Activated CD4-positive, alpha-beta T cell treated with anti-CD3 and anti-CD28 coated beads, Interleukin-10, Interleukin-2, amounts not matched to agents 100 ng/mL and 50 ng/mL, durations not matched to agents 16 hours and 8 hours (primary cell): ENCODE measurements at regions not wholly inside any gene's neighbourhood (a gene's known extent, or its start where the extent isn't known, plus 50 kb on each side); places are given as distances from the start of the nearest gene placed in this dataset.
A peak's percentile ranks its signal among the peaks of the same experiment; 100 is the strongest.

Experiments used
- DNase-seq: peaks from one replicate; pipeline ENCODE4 v3.0.0-alpha.2; 2020

DNA sequence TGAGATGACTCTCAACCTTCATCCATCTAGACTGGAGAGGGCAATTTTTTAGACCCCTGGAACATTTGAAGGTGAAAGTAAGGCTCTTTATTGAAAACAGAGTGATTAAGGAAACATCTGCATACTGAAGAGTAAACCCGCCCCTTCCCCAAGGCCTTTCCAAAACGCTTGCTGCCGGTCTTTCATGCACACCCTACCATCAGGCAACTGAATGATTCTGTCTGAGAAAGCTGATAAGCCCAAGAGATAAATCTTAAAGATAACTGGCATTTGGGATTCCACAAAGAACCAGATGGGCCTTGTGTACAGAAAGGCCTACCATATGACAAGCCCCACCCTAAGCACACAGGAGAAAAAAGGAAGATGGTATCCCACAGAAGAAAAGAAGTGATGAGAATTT lies 54.4 kb upstream of the PIK3R1 start:
- DNase-seq: no peak

DNA sequence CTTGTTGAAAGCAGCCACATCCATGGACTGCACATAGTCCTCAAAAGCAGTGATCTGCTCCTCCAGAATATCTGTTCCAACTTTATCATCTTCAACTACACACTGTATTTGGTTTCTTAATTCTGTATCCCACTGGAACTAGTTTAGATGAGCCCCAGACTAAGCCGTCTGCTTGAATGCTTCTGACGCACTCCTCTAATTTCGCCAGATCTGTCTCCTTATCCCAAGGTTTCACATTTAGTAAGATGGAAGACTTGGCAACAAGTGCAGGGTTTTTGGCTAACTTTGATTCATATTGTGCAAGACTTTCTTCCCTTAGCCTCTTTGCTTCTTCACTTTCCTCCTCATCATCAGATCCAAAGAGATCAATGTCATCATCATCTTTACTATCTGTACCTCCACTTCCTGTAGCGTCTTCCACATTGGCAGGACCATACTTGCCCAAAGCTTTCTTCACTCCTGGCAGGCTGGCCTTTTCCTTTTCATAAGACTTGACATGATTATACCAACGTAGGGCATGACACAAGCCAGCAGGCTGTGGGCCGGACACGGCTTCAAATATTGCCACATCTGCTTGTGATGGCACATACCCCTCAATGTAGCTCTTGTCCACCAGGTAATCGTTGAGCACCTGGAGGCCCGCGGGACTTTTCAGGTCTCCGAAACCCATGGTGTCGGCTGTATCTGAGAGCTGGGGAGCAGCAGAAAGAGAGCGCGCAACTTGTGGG lies 56.2 kb upstream of the PIK3R1 start:
- no peak for DNase-seq

DNA sequence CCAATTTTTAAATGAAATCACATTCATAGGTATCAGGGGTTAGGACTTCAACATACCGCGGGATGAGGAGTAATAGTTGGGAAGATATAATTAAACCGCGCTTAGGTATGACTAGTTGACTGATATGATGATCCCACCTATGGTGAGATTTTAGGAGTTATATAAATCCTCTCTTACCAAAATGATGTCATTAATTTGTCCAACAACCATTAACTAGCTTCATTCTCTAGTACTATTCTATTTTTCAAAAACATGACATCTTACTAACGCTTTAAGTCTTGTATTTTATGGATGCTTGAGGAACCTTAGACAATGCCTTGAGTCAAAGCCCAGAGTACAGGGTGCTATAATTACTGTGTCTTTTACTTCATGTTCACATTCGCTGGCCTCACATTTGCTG lies 59.6 kb upstream of the PIK3R1 start:
- no peak for DNase-seq

DNA sequence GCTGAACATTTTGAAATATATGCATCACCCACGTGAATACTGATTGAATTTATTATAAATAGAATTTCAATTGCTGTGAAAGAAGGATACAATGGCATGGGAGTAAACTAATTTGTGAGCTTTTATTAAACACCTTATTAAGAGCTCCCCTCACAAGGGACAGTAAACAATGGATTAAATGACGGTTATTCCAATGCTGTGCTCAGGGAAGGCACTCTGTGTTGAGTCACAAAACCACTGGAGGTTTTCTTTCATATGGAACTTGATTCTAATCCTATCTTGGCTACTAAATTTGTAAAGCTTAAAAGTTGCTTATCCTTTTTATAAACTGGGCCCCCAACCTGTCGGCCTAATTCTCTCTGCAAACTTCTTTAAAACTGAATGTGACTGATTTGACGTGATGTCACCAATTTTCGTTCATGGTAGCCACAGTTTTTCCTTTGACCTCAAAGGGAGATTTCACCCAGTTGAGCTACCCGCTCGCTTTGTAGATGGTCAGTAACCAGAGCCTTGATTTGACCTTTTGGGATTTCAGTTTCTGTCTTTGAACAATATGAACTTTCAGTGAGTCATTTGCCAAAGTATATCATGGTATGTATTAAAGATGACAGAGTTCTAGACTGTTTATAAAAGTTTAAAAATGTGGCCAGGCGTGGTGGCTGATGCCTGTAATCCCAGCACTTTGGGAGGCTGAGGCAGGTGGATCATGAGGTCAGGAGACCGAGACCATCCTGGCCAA lies 61.3 kb upstream of the PIK3R1 start:
- DNase-seq: no peak

DNA sequence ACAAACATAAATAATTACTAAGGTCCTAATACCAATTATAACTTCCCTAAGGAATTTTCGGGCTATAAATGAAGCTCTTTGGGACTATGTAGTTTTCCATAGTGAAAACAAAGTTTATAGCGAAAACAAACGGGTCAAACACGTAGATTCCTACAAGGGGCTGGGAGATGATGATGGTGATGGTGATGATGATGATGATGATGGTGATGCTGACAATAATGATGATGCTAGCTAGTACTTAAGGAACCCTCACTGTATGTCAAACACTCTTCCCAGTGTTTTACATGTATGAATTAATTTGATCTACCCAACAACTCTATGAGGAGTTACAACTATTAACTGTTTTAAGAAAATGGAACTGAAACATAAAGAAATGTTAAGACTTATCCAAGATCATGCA lies 63.7 kb upstream of the PIK3R1 start:
- no peak for DNase-seq

DNA sequence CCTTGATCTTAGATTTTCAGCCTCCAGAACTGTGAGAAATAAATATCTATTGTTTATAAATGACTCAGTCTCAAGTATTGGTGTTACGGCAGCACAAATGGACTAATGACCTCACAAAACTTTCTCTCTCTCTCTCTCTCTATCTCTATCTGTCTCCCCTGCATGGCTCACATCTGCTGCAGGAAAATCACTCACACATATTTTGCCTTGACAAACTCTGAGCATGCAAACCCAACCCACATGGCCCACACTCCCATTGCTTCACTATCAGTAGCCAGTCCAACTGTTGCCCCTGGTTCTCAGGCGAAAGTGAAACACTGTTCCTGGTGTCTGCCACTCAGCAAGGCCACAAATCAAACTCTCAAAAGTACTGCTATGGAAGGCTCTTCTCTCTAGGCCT lies 66.4 kb upstream of the PIK3R1 start:
- DNase-seq: no peak

DNA sequence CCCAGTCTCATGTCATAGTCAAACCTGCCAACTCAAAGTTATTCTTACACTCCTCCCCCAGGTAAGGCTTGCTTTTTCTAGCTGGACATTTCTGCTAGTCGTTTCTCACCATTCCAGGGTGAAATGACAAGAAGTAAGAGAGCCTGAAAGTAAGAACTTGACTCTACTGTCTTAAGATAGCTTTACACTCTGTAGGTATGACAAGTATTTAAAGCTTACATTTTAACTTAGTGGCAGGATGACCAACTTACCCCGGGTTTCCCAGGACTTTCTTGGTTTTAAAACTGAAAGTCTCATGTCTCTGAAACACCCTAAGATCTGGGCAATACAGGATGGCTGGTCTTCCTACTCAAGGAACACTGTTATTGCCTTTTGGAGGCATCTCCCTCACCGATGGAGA lies 67.5 kb upstream of the PIK3R1 start:
- DNase-seq: no peak

DNA sequence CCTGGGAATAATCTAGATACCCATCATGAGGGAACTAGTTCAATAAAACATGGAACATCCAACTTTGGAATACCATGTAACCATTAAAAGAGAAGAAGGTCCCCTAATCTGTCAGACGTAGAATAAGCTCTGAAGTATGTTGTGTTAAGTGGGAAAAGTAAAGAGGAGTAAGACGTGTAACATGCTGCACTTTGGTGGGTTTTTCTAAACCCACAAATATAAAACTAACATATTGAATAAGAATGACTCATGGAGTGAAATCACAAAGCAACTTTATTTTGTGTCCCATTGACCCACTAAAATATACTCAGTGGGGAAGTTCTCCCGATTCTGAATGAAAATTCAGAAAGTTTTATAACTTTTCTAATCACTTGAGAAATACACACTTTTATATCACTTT lies 67.9 kb upstream of the PIK3R1 start:
- no peak for DNase-seq

DNA sequence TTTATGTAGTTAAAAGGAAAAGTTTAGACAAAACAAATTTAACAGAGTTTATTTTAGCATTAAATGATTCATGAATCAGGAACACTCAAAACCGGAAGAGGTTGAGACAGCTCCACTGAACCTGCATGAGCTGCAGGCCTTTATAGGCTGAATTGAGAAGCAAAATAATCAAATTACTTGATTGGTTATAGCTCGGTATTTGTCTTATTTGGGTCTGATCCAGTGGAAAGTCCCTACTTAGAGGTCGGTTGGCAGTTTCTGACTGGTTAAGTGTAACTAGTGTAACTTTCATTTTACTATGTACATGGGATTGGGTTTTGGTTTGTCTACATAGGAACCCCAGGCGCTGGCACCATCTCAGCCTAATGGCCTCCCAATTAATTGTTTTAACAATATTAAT lies 74.1 kb upstream of the PIK3R1 start:
- DNase-seq: peak; percentile 42

DNA sequence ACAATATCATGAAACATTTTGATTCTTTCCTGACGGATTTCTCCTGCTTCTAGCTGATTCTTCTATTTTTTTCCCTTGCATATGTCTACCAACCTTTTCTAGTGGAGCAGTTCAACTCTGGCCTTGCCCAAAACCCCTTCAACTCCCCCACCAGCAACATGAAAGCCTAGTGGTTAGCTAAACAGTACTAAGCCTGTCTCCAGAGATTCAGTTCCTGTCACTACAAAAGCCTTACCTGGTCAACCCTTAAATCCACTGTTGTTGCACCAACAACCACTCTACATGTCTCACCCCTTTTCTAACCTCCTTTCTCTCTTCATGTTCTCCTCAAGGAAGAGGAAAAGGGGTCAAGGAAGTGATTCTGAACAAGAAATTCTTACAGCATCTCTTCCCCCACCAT lies 74.8 kb upstream of the PIK3R1 start:
- DNase-seq: no peak

DNA sequence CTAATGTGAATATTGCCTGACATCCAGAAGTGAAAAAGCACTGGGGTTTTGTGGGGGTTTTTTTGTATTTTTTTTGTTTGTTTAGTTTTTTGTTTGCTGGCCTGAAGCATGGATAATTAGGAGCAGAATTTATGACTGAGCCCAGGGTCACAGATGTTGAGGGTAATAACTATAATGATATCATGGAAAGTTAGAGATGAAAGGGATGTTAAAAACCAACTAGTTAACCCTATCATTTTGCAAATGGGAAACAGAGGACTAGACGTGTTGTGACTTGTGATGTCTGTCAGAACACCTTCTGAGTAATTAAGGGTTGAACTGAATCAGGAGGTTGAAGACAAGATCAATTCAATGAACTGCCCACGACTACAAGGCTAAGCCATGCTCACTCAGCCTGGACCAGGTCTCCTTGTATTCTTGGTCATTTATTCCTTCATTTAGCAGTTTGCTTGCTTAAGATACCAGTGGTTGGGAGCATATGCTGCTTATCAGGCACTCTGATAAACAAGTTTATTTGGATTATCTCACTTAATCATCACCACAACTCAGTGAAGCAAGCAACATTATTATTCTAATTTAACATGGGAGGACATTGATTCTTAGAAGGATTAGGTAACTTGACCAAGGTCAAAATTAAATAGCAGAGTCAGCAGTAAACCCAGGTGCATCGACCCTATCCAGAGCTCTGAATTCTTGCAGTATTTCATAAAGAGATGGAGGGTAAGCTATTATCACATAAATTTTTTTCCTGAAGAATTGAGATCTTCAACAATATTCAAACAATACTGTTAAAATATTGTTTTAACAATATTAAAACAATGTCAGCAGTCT lies 75.7 kb upstream of the PIK3R1 start:
- no peak for DNase-seq

DNA sequence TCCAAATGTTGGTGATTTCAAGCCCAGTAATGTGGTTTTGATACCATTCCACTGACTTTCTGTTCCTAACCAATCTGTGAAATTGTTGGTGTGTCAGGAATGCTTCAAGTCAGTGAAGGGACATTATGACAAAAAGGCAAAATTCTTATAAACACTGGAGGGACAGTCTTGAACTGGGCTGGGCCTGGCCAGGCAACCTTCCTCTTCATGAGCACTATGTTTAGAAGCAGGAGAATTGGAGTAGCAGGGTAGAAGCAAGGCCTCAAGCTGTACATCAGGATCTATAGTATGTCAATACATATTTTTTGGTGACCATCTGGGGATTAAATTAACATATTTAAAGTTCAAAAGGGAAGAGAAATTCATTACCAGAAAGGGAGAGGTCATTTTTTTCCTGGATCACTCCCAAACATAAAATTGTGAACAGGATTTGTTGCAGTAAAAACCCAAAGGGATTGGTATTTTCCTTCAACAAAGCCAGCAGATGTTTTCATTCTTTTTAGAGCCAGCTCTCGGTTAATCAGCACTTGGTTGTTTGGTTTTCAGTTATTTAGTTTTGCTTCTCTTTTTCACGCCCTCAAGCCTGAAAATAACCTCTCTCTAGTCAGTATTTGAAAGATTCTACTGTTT lies 77.9 kb upstream of the PIK3R1 start:
- DNase-seq: no peak

DNA sequence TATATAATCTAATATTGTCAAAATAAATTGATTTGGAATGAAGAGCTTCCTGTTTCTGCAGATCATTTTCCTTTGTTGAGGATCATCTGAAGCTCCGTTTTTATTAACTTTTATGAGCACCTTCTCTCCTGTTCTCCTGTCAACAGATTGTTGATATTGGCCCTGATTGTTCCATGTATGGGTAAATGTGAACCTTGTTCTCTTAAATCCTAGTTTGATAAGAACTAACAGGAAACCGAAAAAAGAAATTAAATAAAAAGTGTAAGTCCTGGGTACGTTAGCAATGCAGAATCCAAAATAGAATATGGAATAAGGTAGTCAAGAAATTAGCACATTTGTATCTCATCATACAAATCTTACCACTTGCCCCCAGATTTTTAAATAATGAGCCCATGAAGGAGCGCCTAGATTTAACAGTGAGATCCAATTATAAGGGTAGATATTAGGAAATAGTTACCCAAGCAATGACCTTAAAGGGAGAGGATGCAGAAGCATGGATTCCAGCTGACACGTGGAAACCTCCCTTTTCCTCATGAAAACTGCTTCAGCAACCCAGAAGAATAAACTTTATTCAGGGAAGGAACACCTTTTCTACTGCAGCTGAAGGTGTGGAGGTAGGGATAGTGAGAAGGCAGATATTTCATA lies 80.8 kb upstream of the PIK3R1 start:
- DNase-seq: no peak

DNA sequence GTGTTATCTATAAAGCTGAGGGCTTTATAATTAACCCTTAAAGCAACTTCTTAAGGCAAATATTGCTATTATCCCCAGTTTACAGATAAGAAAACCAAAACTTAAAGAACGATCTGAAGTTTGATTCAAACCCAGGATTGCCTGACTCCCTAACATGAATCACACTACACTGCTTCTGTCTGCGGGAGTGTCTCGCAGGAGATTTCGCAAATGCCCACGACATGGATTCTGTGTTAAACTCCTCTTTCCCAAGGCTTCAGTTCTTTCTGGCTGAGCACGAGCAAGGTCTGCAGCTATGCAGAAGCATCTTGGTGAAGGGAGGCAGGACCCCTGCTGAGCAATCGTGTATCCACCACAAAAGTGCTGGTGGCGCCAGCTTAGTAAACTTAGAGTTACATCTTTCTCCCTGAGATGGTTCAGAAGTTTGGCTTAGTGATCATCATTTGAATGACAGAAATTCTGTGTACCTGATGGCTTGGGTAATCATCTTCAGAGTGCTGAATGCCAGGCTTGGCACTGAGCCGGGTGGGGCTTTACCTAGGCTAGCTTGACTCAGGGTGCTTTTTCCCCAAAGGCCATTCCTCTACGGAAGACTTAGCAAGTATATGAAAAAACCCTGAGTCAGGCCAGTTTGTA lies 81.4 kb upstream of the PIK3R1 start:
- DNase-seq: no peak

DNA sequence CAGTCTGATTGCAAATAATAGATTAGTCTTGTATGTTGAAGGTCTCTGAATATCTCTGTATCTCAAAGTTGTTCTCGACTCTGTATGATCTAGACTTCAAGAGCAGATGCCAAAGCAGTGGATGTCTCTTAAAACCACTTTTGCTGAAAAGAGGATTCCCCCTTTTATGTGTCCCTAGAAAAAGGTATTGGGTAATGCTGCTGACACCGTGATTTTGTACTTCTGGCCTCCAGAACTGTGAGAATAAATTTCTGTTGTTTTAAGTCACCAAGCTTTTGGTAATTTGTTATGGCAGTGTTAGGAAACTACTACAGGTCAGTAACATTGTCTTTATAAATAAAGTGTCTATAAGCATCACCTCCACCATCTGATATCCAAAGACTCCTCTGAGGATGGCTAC lies 85.3 kb upstream of the PIK3R1 start:
- DNase-seq: no peak

DNA sequence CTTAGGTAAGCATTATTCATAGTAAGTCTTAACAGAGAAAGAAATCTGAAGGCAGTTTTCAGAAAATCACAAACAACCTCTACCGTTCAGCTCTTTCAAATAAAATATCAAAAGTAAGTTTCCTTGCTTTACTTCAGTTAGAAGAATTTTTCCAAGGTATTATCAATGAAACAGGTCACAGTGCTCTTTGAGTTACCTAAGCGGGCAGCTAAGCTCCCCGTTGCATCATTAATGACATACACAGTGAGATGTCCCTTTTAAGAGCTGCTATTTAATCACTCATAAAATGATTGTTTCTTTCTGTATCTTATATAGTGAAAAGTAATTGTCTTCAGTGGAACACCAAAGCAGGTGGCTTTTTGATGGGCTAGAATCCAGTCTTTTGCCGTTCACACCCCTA lies 86.2 kb upstream of the PIK3R1 start:
- no peak for DNase-seq

DNA sequence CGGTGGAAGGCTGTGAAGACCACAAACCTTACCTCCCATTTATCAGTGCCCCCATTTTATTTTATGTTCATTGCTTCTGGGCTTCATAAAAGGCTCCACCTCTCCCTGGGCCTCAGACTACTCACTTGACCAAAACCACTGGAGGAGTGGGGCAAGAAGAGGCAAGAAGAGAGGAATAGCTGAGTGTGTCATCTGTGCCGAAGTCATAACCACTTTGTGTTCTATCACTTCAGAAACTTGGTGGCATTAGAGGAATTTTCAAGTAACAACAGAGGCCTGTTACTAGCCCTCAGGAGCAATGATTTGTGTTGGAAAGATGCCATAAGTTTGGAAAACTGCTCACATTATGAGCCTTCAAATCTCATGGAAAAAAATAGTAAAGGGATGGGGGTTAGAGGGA lies 88.7 kb upstream of the PIK3R1 start:
- no peak for DNase-seq

DNA sequence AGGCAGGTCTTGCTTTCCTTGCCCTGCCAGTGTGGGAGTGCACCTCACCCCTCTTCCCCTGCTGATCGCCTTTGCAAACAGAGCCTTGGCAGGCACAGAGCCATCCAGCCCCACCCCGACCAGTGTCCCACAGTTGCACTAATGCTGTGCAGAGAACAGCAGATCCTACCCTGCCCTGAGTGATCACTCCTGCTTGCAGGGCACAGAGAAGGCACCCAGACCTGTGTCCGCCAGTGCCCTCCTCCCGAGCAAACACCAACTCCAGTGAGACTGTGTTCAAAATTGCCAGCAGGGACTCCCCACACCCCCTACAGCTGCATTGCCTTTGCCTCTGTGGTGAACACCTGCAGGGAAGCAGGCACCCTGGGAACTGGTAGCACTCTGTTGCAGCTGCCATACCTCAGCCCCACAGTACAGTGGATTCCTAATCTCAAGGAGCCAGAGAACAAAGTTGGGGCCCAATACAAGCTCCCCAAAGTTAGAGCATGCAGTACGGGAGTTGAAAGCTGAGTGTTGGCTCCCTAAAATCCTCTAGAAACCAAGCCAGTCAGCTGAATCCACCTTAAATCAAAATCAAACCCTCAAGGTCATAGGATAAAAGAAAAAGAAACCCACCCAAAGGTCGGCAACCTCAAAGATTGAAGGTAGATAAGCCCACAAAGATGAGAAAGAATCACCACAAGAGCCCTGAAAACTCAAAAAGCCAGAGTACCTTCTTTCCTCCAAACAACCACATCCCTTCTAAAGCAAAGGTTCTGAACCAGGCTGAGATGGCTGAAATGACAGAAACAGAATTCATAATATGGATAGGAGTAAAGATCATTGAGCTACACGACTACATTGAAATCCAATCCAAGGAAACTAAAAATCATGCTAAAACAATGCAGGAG lies 92.9 kb upstream of the PIK3R1 start:
- no peak for DNase-seq

DNA sequence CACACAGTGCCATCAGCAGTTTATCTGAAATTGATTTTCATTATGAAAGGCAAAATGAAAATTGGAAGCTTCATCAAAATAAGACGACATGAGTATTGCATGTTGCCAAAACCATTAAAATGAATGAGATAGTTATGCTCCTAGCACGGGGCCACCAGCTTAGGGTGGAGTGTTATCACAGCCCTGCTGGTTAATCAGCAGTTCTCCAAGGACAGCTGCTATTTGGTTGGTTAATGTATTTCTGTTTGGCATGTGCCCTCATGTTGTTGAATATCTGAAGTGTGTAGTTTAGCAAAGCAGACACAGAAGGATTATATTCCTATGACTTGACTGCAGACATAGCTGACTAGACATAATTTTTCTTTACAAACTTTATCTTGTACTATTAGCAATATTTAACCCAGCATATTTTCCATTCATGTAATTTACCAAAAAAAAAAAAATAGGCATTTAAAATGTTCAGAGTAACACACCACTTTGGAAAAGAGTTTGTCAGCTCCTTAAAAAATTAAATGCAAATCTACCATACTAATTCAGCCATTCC lies 98.6 kb upstream of the PIK3R1 start:
- no peak for DNase-seq

DNA sequence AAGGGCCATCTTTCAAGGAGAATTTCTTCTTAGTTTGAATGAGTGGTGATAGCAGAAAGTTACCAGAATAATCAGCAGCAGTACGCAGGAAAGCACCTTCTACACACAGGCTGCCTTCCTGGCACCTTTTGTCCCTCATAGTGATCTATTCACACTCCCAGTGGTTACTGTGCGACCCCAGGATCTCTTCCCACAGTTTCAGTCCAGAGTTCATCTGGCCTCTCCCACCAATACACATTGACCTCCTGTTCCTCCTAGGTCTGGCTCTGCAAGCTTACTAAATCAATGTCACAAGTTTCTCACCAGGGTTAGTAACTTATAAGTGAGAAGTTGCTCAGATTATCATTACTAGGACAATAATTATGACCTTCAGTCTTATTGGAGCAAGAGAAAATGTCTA lies 99.1 kb upstream of the PIK3R1 start:
- DNase-seq: no peak

DNA sequence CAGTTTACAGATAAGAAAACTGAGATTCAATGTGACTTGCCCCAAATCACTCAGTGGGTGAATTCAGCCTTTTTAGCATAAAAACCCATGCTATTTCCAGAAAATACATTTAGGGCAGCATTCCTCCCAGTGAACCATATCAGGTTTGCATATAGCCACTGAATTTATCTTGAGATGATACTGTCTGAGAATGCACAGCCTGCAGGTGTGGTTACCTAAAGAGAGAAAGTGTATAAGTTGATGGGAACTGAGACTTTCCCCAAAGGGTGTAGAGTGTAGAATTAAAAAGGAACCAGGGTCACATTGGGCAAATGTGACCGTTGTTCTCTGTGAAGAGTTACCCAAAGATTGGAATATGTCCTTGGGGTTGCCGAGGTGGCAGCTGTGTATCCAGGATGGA lies 100.0 kb upstream of the PIK3R1 start:
- no peak for DNase-seq
